HG03196 (cell line): ENCODE measurements at regions not wholly inside any gene's neighbourhood (a gene's known extent, or its start where the extent isn't known, plus 50 kb on each side); places are given as distances from the start of the nearest gene placed in this dataset.
"Not testable (repeated sequence)": the region's sequence is repeated elsewhere in the genome, so short reads cannot be mapped to it uniquely, and the experiment has no call there.

Experiments used
- ATAC-seq: cut with Tn5 transposase; IDR thresholded peaks from one replicate; pipeline ENCODE4 v1.9.1; 2021; ENCODE audit not compliant: unreplicated experiment

- ATAC-seq = no peak
These were observed 112.8 kb upstream of the DUSP22 start for GRCh38 chr6:179340-179950.

- ATAC-seq = not testable (repeated sequence)
These were observed 112.1 kb upstream of the DUSP22 start for GRCh38 chr6:180091-180694.

- peak; percentile 49 for ATAC-seq
These were observed 111.1 kb upstream of the DUSP22 start for GRCh38 chr6:181049-181654.

- ATAC-seq = no peak
These were observed 108.6 kb upstream of the DUSP22 start for GRCh38 chr6:183668-184067.

GRCh38 chr6:184161-184700, 108.1 kb upstream of the DUSP22 start:
- no peak for ATAC-seq

GRCh38 chr6:186340-186965, 105.8 kb upstream of the DUSP22 start:
- ATAC-seq = no peak

GRCh38 chr6:187210-187861, 105.0 kb upstream of the DUSP22 start:
- no peak for ATAC-seq

- peak; percentile 58 for ATAC-seq
These were observed 103.2 kb upstream of the DUSP22 start for GRCh38 chr6:188821-189655.

GRCh38 chr6:189676-190075, 102.6 kb upstream of the DUSP22 start:
- ATAC-seq = no peak

- ATAC-seq = no peak
These were observed 101.5 kb upstream of the DUSP22 start for GRCh38 chr6:190596-191395.

- no peak for ATAC-seq
These were observed 100.6 kb upstream of the DUSP22 start for GRCh38 chr6:191487-192312.

GRCh38 chr6:192313-192664, 100.0 kb upstream of the DUSP22 start:
- no peak for ATAC-seq

GRCh38 chr6:193180-193579, 99.1 kb upstream of the DUSP22 start:
- ATAC-seq = no peak

GRCh38 chr6:193773-194310, 98.4 kb upstream of the DUSP22 start:
- ATAC-seq = peak; percentile 28

- ATAC-seq = no peak
These were observed 96.4 kb upstream of the DUSP22 start for GRCh38 chr6:195861-196360.

- ATAC-seq = no peak
These were observed 95.7 kb upstream of the DUSP22 start for GRCh38 chr6:196543-196942.

GRCh38 chr6:203661-204060, 88.6 kb upstream of the DUSP22 start:
- no peak for ATAC-seq

GRCh38 chr6:206264-206663, 86.0 kb upstream of the DUSP22 start:
- ATAC-seq = no peak
